Ramos (cell line): ENCODE measurements at regions not wholly inside any gene's neighbourhood (a gene's known extent, or its start where the extent isn't known, plus 50 kb on each side); places are given as distances from the start of the nearest gene placed in this dataset.
"Not testable (repeated sequence)": the region's sequence is repeated elsewhere in the genome, so short reads cannot be mapped to it uniquely, and the experiment has no call there.

Experiments
- in situ Hi-C: fragments of 300-500 bp; cut with MboI; formaldehyde crosslinking; loops from one replicate; pipeline ENCODE4 v1.14.3; 2022; ENCODE audit warnings: low sequenced_read_pairs; ENCODE audit not compliant: unreplicated experiment

GRCh38 chr17:64786337-64786736, 124.2 kb upstream of the SMURF2 start:
- in situ Hi-C loops, result no loop called here

- in situ Hi-C loops, result no loop called here
Observed at GRCh38 chr17:64785011-64785421, 122.9 kb upstream of the SMURF2 start.

- in situ Hi-C loops, result no loop called here
Observed at GRCh38 chr17:64784353-64785010, 122.4 kb upstream of the SMURF2 start.

DNA sequence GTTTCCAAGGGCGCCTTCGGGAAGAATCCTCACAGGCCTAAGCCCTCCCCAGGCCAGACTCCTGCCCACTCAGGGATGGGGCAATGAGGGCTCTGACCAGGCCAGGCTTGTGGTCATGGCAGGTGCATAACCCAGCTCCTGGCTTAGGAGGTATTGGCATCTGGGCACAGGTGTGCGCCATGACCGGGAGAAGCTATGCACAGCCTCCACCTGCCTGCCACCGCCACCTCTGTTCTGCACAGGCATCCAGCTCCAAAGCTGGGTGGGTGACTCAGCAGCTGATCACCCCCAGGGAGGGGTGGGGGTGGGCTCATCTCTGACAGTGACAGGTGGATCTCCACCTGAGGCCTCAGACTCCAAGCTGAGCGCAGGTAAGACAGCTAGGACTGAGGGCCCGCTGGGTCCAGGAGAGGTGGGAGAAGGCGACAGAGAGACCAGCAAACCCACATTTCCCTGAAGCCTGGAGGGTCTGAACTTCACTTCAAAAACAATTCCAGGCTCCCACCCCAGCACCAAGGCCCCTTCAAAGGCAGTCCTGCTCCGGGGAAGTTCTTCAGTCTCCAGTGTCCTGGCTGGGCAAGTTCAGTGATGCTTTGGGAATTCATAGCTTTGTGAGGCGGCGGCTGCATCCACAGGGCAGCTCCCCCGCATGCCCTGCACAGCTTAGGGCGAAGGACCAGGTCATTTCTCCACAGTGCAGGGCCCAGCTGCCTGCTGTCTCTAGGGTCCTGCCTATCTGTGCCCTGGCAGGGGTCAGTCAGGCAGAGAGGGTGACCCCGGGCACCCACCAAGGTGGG, 121.6 kb upstream of the SMURF2 start:
- in situ Hi-C loops, result no loop called here

DNA sequence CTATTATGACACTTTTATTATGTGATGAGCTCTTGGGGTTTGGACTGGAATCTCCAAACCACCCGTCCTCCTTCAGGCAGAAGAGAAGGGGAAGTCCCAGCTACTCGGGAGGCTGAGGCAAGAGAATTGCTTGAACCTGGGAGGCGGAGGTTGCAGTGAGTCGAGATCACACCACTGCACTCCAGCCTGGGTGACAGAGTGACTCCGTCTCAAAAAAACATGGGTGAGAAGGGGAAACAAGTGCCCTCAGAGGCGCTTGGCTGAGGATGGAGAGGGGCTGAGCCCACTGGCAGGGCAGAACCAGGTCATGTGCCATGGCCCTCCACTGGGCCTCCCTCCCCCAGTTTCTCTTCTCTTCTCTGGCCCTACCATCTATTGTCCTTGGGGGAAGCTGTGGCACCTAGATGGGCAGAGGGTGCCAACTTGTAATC, 120.9 kb upstream of the SMURF2 start:
- in situ Hi-C loops, result no loop called here

- in situ Hi-C loops, result no loop called here
Observed at GRCh38 chr17:64781810-64782555, 119.9 kb upstream of the SMURF2 start.

GRCh38 chr17:64781014-64781756, 119.1 kb upstream of the SMURF2 start:
- in situ Hi-C loops, result no loop called here

- in situ Hi-C loops, result no loop called here
Observed at GRCh38 chr17:64780096-64781013, 118.2 kb upstream of the SMURF2 start.

DNA sequence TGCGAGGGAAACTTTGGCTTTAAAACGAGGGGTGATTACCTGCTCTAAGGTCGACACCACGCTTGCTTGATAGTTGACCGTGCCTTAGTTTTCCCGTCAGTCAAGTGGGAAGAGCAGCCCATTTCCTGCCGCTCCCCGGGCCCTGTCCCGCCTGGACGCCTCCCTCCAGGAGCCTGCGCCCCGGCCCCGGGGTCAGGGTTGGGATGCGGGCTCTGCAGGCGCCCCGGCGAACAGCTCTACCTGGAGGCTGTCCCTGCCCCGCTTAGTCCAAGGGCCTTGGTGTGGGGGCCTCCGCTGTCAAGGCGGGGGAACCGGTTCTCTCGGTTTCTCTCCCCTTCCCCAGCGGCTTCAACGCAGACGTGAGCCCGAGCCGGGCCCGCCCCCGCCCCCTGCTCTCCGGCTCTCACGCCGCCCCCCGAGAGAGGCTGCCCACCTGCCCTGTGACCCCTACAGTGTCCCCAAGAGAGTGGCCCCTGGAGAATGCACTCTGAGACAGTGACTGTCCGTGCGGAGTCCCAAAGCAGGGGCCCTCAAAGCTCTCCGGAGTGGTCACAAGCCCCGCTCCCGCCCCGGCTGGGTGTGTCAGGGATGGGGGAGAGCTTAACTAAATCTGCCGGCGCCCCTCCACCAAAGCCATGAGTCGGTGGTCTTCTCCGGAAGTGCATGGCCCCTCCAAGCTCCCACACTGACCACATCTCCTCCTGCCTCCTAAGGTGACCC, 117.4 kb upstream of the SMURF2 start:
- in situ Hi-C loops, result no loop called here

DNA sequence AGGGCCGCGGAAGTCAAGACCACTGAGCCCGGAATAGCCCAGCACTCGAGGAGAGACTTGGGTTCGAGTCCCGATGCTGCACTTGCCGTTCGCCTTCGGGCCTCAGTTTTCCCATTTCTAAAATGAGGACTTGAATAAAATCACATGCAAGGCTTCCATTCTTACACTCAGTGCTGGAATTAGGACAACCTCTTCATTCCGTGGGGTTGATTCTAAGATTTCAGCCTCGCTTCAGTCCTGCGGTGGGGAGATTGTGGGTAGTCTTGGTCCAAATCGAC, 116.9 kb upstream of the SMURF2 start:
- in situ Hi-C loops, result not testable (repeated sequence)

- in situ Hi-C loops, result no loop called here
Observed at GRCh38 chr17:64778240-64779097, 116.4 kb upstream of the SMURF2 start.

DNA sequence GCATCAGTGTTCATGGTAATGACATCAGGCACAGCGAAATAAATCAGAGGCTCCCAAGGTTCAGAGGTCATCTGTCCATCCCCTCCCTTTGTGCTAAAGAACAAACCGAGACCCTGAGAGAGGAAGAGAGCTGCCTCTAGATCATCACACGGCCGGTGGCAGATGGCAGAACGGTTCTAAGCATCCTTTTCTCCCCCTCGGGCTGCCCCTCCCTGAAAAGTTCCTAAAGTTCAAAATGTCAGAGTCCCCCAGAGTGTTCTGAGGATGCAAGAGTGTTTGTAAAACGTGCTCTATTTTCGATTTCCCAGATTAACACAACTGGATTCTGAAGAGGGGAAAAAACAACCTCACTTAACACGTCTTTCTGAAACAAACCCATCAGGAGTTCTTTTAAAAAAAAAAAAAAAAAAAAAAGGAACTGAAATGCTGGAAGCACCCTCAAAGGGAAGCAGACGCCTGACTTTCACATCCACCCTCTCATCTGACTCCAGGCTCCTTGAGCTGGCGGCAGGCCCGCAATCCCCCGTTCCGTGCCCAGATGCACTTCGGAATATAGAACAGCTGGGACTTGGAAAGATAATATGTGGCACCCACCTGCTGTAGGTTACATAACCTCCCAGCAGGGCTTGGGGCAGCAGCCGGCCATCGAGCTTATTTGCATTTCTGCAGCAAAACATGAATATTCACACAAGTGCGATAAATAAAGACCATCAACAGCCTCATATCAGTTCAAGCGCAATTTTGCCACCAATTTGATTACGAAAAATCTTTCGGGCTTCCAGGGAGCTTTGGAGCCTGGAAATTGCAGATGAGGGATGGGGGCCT, 115.5 kb upstream of the SMURF2 start:
- in situ Hi-C loops, result no loop called here

DNA sequence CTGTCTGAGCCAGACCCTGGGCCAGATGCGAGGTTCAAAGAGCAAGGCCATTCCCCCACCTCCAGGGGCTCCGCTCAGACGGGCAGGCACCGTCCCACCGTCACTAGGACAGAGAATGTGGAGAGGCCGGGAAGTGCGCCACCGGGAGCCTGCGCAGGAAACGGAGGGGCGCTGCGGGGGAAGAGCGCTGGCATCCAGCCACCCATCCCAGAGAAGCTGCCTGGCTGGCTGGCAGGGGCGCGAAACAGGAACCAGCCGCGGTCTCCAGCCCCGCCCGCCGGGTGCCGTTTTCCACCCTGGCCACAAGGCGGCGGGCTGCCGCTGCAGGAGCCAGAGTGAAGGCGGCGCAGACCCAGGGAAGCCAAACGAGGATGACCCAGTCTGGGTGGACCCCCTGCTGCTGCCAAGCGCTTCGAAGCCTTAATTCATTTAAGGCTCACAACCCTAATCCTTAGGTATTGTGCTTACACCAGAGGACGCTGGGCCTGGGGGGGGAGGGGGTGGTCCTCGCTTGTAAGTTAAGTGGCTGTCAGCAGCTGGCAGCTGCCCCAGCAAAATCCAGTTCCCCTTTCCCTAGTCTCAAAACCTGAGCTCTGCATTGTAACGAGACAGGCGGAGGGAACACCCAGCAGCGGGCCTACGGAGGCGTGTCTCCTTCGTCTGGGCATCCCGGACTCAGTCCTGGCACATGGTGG, 114.8 kb upstream of the SMURF2 start:
- in situ Hi-C loops, result not testable (repeated sequence)

DNA sequence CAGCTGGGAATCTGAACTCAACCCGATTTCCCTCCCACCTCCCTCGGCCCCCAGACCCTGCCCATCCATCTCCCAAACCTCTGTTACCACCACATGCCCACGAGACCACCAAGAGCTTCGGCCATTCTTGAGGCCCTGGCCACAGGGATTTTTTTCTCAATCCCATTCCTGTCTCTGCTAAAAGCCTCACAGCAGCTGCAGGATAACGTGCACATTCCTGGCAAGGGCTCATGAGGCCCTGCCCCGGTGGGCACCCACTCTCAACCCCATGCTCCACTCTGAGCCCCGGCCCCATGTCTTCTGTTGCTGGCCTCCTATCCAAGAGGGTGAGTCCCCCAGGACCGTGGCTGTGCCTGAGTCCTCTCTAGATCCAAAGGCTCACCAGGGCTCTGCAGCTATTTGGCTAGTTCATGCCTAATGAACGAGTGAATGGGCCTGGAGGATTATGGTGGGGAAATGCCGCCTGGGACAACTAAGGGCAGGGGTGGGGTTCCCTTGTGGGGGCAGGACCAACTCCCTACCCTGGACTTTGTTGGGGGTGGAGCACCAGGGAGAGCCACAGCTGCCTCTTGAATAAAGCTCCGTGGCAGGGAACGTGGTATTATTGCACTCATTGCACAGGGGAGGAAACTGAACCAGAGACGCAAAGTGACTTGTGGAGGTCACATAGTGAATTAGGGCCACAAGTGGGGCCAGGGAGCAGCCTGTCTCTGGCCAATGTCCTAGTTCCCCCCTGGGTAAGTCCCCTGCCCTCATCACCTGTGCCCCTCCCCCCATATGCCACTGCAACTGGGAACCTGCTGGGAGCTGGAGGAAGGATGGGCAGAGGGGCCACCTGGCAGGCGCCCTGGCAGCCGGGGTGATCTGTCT, 113.8 kb upstream of the SMURF2 start:
- in situ Hi-C loops, result no loop called here

- in situ Hi-C loops, result no loop called here
Observed at GRCh38 chr17:64774888-64775540, 112.9 kb upstream of the SMURF2 start.
